Sigmoid colon (tissue), 6 donors: ENCODE measurements at regions not wholly inside any gene's neighbourhood (a gene's known extent, or its start where the extent isn't known, plus 50 kb on each side); places are given as distances from the start of the nearest gene placed in this dataset.

ENCODE experiments used
- DNase-seq: peaks from one replicate; pipeline ENCODE4 v3.0.0-alpha.2; 2019
- H3K27ac ChIP-seq, 4 donors: fragments of 200-600 bp; sonication (generic); one replicate each; pipeline ENCODE4 v1.5.1; 2016 to 2019; ENCODE audit warnings: mild to moderate bottlenecking in 1 of 4
- H3K27me3 ChIP-seq, 3 donors: fragments of 200-600 bp; sonication (generic); one replicate each; pipeline ENCODE4 v1.5.1; 2019; ENCODE audit warnings: mild to moderate bottlenecking in 1 of 3
- H3K36me3 ChIP-seq, 4 donors: fragments of 200-600 bp; sonication (generic); one replicate each; pipeline ENCODE4 v1.5.1; 2016 to 2019
- H3K4me1 ChIP-seq, 4 donors: fragments of 200-600 bp; sonication (generic); one replicate each; pipeline ENCODE4 v1.5.1; 2017 to 2019
- H3K4me3 ChIP-seq, 4 donors: fragments of 200-600 bp; sonication (generic); one replicate each; pipeline ENCODE4 v1.5.1; 2017 to 2019; ENCODE audit warnings: mild to moderate bottlenecking in 2 of 4, moderate library complexity in 1 of 4
- H3K9me3 ChIP-seq, 4 donors: fragments of 200-600 bp in 3 of 4; sonication (generic) in 3 of 4; one replicate each; pipeline versions ENCODE4 v1.5.1 to v1.6.1; 2013 to 2019
- CTCF ChIP-seq, 4 experiments: fragments of 450-650 bp in 3 of 4; fragments of 200-600 bp in 1 of 4; IDR thresholded peaks; one replicate each; pipeline ENCODE4 v1.5.1; 2016 to 2019; ENCODE audit warnings: antibody characterized with exemption in 4 of 4, mild to moderate bottlenecking in 3 of 4, moderate library complexity in 2 of 4
- EP300 ChIP-seq, 4 donors: sonication (generic); formaldehyde crosslinking; IDR thresholded peaks; one replicate each; pipeline ENCODE4 v1.6.1; 2017; ENCODE audit warnings: antibody characterized with exemption in 4 of 4
- POLR2A ChIP-seq, 2 donors: fragments of 450-650 bp; IDR thresholded peaks; one replicate each; pipeline ENCODE4 v1.6.1; 2016; ENCODE audit warnings: antibody characterized with exemption in 2 of 2, mild to moderate bottlenecking in 2 of 2, moderate library complexity in 2 of 2
- POLR2AphosphoS5 ChIP-seq, 4 donors: sonication (generic); formaldehyde crosslinking; IDR thresholded peaks; one replicate each; pipeline ENCODE4 v1.6.1; 2017; ENCODE audit warnings: antibody characterized with exemption in 4 of 4
- WGBS, 2 donors: extraction: QIAGEN DNeasy Blood & Tissue Kit; methylation state at CpG; one replicate each; pipeline ENCODE4 v1.1.7; 2013; 5-methylcytosine and 5-hydroxymethylcytosine counted together
- intact Hi-C: fragments of 100-400 bp; cut with DNase I; formaldehyde crosslinking; loops from one replicate; pipeline ENCODE4 v1.15.1; 2023
- donor health status: healthy with polysubstance abuse.
- donor health status: healthy.

- H3K4me1 ChIP-seq, result no peaks in the 10 kb centered on the region
- no peaks in the 10 kb centered on the region for H3K27me3 ChIP-seq
- 21 to 67% methylated on average over 1 of the region's 1 CpG for WGBS, 2 donors
- no peaks in the 10 kb centered on the region for H3K36me3 ChIP-seq
- DNase-seq, result no peak
- TF ChIP-seq EP300 (IDR thresholded peaks at IDR 0.05) (no peak), POLR2AphosphoS5 (IDR thresholded peaks at IDR 0.05) (no peak), POLR2A (IDR thresholded peaks at IDR 0.05) (no peak), CTCF (IDR thresholded peaks at IDR 0.05) (no peak)
- intact Hi-C loops, result no loop called here
- H3K4me3 ChIP-seq, result no peak overlapping the region
- H3K9me3 ChIP-seq, result no peaks in the 10 kb centered on the region
- no peak overlapping the region for H3K27ac ChIP-seq
Measured at GRCh38 chr18:44216169-44216568, 464.5 kb upstream of the SETBP1 start.

GRCh38 chr18:44227501-44227900, 453.2 kb upstream of the SETBP1 start:
- H3K4me1 ChIP-seq, result peaks cover 0 to 25% (median 19%) of the 10 kb centered on the region in 4 donors
- H3K9me3 ChIP-seq, result no peaks in the 10 kb centered on the region
- no peaks in the 10 kb centered on the region for H3K36me3 ChIP-seq
- no peak overlapping the region for H3K4me3 ChIP-seq
- no peak for DNase-seq
- intact Hi-C loops, result loop anchor here (10.0 kb wide), 1 partner anchor 447 kb away; no protein-coding TSS in a partner anchor
- 81 to 92% methylated on average over 2 of the region's 2 CpGs for WGBS, 2 donors
- no peak overlapping the region for H3K27ac ChIP-seq
- TF ChIP-seq POLR2A (IDR thresholded peaks at IDR 0.05) (no peak), POLR2AphosphoS5 (IDR thresholded peaks at IDR 0.05) (no peak), CTCF (IDR thresholded peaks at IDR 0.05) (no peak), EP300 (IDR thresholded peaks at IDR 0.05) (no peak)
- H3K27me3 ChIP-seq, result no peaks in the 10 kb centered on the region

GRCh38 chr18:44229693-44230108, 451.0 kb upstream of the SETBP1 start:
- TF ChIP-seq POLR2A (IDR thresholded peaks at IDR 0.05), result no peak
- TF ChIP-seq POLR2AphosphoS5 (IDR thresholded peaks at IDR 0.05), result peak; percentile 60 to 95 (median 92)
- peak in 1 of 4 experiments; percentile 12 for TF ChIP-seq CTCF (IDR thresholded peaks at IDR 0.05)
- TF ChIP-seq EP300 (IDR thresholded peaks at IDR 0.05), result peak; percentile 45 to 88 (median 79)
- no peaks in the 10 kb centered on the region for H3K36me3 ChIP-seq
- H3K4me3 ChIP-seq, result no peak overlapping the region
- WGBS, 2 donors, result 59 to 77% methylated on average over 3 of the region's 3 CpGs
- peak; percentile 92 for DNase-seq
- intact Hi-C loops, result loop anchor here (10.0 kb wide), 1 partner anchor 445 kb away; no protein-coding TSS in a partner anchor
- peak overlapping the region; percentile 5 to 69 (median 50) for H3K27ac ChIP-seq
- no peaks in the 10 kb centered on the region for H3K9me3 ChIP-seq
- H3K4me1 ChIP-seq, result peaks cover 0 to 41% (median 29%) of the 10 kb centered on the region in 4 donors
- no peaks in the 10 kb centered on the region for H3K27me3 ChIP-seq

- no peaks in the 10 kb centered on the region for H3K36me3 ChIP-seq
- no peak for DNase-seq
- H3K27me3 ChIP-seq, result no peaks in the 10 kb centered on the region
- intact Hi-C loops, result no loop called here
- peaks cover 0 to 41% (median 29%) of the 10 kb centered on the region in 4 donors for H3K4me1 ChIP-seq
- TF ChIP-seq POLR2AphosphoS5 (IDR thresholded peaks at IDR 0.05) (no peak), CTCF (IDR thresholded peaks at IDR 0.05) (no peak), POLR2A (IDR thresholded peaks at IDR 0.05) (no peak), EP300 (IDR thresholded peaks at IDR 0.05) (no peak)
- peak overlapping the region in 1 of 4 donors; percentile 34 for H3K27ac ChIP-seq
- 67 to 81% methylated on average over 4 of the region's 4 CpGs for WGBS, 2 donors
- H3K4me3 ChIP-seq, result no peak overlapping the region
- H3K9me3 ChIP-seq, result no peaks in the 10 kb centered on the region
Measured at GRCh38 chr18:44231936-44232335, 448.8 kb upstream of the SETBP1 start.

- DNase-seq, result no peak
- TF ChIP-seq EP300 (IDR thresholded peaks at IDR 0.05) (no peak), POLR2AphosphoS5 (IDR thresholded peaks at IDR 0.05) (no peak), CTCF (IDR thresholded peaks at IDR 0.05) (no peak), POLR2A (IDR thresholded peaks at IDR 0.05) (no peak)
- peaks cover 0 to 41% (median 29%) of the 10 kb centered on the region in 4 donors for H3K4me1 ChIP-seq
- WGBS, 2 donors, result 16 to 66% methylated on average over 1 of the region's 1 CpG
- H3K27me3 ChIP-seq, result no peaks in the 10 kb centered on the region
- intact Hi-C loops, result no loop called here
- H3K27ac ChIP-seq, result peak overlapping the region in 1 of 4 donors; percentile 34
- H3K9me3 ChIP-seq, result no peaks in the 10 kb centered on the region
- H3K36me3 ChIP-seq, result no peaks in the 10 kb centered on the region
- H3K4me3 ChIP-seq, result no peak overlapping the region
Measured at GRCh38 chr18:44232500-44232899, 448.2 kb upstream of the SETBP1 start.
